ENCODE measurements at regions not wholly inside any gene's neighbourhood (a gene's known extent, or its start where the extent isn't known, plus 50 kb on each side); places are given as distances from the start of the nearest gene placed in this dataset.

DNA sequence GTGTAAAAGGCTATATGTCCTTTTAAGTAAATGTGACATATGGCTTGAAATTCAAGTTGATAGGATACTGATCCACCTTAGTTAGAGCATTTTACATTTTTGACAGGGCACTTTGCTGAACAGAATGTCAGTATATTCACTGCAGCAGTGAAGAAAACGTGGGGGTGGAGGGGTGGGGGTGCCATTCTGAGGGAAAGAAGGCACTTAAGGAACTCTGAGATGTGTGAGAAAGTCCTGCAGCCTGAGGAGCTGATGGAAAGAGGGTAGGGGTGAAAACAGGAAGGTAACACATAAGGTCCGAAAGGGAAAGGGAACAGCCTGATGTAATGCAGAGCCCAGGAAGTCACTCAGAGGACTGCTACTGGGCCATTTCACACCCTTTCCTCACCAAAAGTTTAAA lies 265.5 kb upstream of the GRIP1 start (continued):
- TF ChIP-seq RFX5 (IDR thresholded peaks at IDR 0.05; ENCODE audit: low read depth, low read length) (no peak), SAFB2 (IDR thresholded peaks at IDR 0.05; ENCODE audit: borderline replicate concordance, low read depth, low read length, severe bottlenecking) (no peak), HMG20B (CRISPR knock-in tag; IDR thresholded peaks at IDR 0.05) (no peak)
- TF ChIP-seq, protein P1, sequence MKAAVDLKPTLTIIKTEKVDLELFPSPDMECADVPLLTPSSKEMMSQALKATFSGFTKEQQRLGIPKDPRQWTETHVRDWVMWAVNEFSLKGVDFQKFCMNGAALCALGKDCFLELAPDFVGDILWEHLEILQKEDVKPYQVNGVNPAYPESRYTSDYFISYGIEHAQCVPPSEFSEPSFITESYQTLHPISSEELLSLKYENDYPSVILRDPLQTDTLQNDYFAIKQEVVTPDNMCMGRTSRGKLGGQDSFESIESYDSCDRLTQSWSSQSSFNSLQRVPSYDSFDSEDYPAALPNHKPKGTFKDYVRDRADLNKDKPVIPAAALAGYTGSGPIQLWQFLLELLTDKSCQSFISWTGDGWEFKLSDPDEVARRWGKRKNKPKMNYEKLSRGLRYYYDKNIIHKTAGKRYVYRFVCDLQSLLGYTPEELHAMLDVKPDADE (conservative IDR thresholded peaks at IDR 0.05; ENCODE audit: control insufficient read depth, low read depth, low read length), result no peak

DNA sequence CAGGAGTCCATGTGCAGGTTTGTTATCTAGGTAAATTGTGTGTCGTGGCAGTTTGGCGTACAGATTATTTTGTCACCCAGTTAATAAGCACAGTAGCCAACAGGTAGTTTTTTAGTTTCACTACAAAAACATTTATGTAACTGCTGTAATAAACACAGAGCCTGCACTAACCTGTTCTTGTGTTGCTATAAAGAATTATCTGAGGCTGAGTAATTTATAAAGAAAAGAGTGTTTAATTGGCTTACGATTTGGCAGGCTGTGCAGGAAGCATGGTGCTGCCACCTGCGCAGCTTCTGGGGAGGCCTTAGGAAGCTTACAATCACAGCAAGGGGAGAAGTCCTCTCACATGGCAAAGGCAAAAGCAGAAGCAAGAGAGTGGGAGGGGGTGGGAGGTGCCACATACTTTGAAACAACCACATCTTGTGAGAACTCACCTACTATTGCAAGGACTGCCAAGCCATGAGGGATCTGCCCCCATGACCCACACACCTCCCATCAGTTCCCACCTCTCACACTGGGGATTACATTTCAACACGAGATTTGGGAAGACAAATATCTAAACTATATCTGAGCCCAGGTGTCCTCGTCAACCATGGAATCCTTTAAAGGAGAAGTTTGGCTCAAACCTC lies 266.4 kb upstream of the GRIP1 start:
- CTCF ChIA-PET (ENCODE audit: low intra/inter-chr PET ratio), result no interaction called here
- POLR2A ChIA-PET, result no interaction called here
- ATAC-seq, result no peak

More for the DNA sequence above, 266.4 kb upstream of the GRIP1 start:
- no TSS peak for BruUV-seq (replicated peaks)
- DNase-seq (ENCODE audit: extremely low read depth in 1 of 4, low spot score in 3 of 4) (no peak), FAIRE-seq (no peak)
- Histone ChIP-seq H3K27ac (ENCODE audit: extremely low read depth, low read depth, low read length) (no peak overlapping the region), H3K4me3 (no peak overlapping the region), H3K9ac (ENCODE audit: insufficient read depth in 1 of 2, low read depth in 2 of 2, low read length in 2 of 2) (no peak overlapping the region), H4K20me1 (replicated peaks; ENCODE audit: control insufficient read depth, insufficient read depth, low read length) (no peaks in the 10 kb centered on the region), H2AFZ (ENCODE audit: low read depth, low read length) (no peak overlapping the region), H3K27me3 (ENCODE audit: control insufficient read depth in 2 of 2, insufficient read depth in 2 of 2, low read length in 2 of 2) (no peaks in the 10 kb centered on the region), H3K9me1 (ENCODE audit: control insufficient read depth, insufficient read depth, low read length) (no peaks in the 10 kb centered on the region), H3K36me3 (ENCODE audit: control insufficient read depth, insufficient read depth, low read length) (no peaks in the 10 kb centered on the region), H3K4me2 (ENCODE audit: insufficient read depth, low read length) (no peak overlapping the region), H3K4me1 (replicated peaks in 1 of 2; ENCODE audit: control insufficient read depth in 2 of 2, insufficient read depth in 2 of 2, low read length in 2 of 2) (no peaks in the 10 kb centered on the region), H3K79me2 (ENCODE audit: control insufficient read depth, insufficient read depth, low read length) (no peaks in the 10 kb centered on the region), H3K9me3 (replicated peaks; ENCODE audit: control insufficient read depth, insufficient read depth, low read depth, low read length) (no peaks in the 10 kb centered on the region)
- 8% methylated on average over 6 of the region's 6 CpGs for WGBS (ENCODE audit: insufficient coverage, low coverage, missing lambda C conversion rate)
- in situ Hi-C loops (cut with MboI) (no loop called here), intact Hi-C loops (cut with micrococcal nuclease) (no loop called here)
- TF ChIP-seq PPARD (CRISPR knock-in tag; IDR thresholded peaks at IDR 0.05) (no peak), SNIP1 (IDR thresholded peaks at IDR 0.05; ENCODE audit: low read depth) (no peak), CBX2 (IDR thresholded peaks at IDR 0.05; ENCODE audit: insufficient read depth, low read length, poor library complexity, severe bottlenecking) (no peak), SAFB2 (IDR thresholded peaks at IDR 0.05; ENCODE audit: borderline replicate concordance, low read depth, low read length, severe bottlenecking) (no peak), POLR2AphosphoS5 (IDR thresholded peaks at IDR 0.05; ENCODE audit: control insufficient read depth, insufficient read depth, low read depth, low read length) (no peak), SP2 (IDR thresholded peaks at IDR 0.05; ENCODE audit: extremely low read depth, low read depth, low read length, poor library complexity, severe bottlenecking) (no peak), DACH1 (IDR thresholded peaks at IDR 0.05; ENCODE audit: partially characterized antibody) (no peak), CXXC5 (CRISPR knock-in tag; IDR thresholded peaks at IDR 0.05) (no peak)
- TF ChIP-seq, protein P2, sequence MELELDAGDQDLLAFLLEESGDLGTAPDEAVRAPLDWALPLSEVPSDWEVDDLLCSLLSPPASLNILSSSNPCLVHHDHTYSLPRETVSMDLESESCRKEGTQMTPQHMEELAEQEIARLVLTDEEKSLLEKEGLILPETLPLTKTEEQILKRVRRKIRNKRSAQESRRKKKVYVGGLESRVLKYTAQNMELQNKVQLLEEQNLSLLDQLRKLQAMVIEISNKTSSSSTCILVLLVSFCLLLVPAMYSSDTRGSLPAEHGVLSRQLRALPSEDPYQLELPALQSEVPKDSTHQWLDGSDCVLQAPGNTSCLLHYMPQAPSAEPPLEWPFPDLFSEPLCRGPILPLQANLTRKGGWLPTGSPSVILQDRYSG (tag; conservative IDR thresholded peaks at IDR 0.05; ENCODE audit: low read depth), result no peak
- TF ChIP-seq, protein P3, sequence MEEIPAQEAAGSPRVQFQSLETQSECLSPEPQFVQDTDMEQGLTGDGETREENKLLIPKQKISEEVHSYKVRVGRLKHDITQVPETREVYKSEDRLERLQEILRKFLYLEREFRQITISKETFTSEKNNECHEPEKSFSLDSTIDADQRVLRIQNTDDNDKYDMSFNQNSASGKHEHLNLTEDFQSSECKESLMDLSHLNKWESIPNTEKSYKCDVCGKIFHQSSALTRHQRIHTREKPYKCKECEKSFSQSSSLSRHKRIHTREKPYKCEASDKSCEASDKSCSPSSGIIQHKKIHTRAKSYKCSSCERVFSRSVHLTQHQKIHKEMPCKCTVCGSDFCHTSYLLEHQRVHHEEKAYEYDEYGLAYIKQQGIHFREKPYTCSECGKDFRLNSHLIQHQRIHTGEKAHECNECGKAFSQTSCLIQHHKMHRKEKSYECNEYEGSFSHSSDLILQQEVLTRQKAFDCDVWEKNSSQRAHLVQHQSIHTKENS (CRISPR knock-in tag; IDR thresholded peaks at IDR 0.05), result no peak

All from K562 (cell line).